ENCODE measurements at regions not wholly inside any gene's neighbourhood (a gene's known extent, or its start where the extent isn't known, plus 50 kb on each side); places are given as distances from the start of the nearest gene placed in this dataset.

DNA sequence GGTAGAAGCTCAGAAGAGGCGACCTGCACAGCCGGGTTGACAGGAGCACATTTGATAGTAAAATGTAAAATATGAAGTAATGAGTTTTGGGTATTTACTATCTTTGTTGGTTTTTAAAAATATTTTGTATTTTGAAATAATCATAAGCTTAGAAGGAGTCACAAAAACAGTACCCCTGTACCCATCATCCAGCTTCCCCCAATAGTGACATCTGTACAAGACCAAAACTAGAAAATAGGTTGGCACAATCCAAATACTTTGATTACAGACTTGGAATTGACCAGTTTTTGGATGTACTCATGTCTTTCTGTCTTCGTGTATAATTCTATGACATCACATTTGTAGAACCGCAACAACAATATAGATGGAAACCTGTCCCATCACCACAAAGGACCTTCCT is 413.1 kb upstream of the PODXL start:
- FAIRE-seq (no peak), DNase-seq (ENCODE audit: low spot score in 2 of 2) (no peak)

DNA sequence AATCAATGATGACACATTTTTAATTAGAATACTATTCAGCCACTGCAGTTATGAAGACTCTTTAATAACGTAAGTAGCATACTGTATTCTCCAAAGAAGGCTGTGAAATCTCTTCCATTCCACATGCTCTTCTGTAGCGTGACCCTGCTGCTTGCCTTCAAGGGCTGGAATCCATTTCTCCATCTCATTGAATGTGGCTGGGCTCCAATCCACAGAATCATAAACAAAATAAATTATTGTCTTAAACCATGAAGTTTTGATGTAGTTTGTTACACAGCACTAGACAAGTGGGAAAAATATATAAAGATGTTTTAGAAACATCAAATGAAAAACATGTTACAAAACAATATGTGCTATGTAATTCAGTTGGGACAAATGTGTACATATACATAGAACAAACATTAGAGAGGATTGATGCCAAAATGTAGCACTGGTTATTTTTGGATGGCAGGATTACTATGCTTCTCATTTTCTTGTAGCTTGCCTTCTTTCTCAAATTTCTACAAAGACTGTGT is 410.8 kb upstream of the PODXL start:
- FAIRE-seq (no peak), DNase-seq (ENCODE audit: low spot score in 2 of 2) (no peak)

DNA sequence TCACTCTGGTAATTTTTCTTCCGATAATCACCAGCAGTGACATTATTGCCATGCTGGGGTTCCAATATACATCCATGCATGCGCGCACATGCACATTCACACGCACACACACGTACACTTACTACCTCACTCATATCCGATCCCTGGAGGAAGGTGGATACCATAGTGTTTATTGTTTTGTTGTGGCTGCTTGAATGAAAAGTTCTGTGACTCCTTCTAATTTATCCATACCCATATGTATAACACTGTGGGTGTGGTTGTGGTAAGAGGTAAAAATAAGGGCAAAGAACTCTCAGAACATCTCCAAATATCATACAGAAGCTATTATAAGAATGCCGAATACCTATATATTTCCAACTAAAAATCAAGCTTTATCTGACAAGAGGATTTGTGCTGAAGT is 407.8 kb upstream of the PODXL start:
- DNase-seq (ENCODE audit: low spot score in 2 of 2) (no peak), FAIRE-seq (no peak)

DNA sequence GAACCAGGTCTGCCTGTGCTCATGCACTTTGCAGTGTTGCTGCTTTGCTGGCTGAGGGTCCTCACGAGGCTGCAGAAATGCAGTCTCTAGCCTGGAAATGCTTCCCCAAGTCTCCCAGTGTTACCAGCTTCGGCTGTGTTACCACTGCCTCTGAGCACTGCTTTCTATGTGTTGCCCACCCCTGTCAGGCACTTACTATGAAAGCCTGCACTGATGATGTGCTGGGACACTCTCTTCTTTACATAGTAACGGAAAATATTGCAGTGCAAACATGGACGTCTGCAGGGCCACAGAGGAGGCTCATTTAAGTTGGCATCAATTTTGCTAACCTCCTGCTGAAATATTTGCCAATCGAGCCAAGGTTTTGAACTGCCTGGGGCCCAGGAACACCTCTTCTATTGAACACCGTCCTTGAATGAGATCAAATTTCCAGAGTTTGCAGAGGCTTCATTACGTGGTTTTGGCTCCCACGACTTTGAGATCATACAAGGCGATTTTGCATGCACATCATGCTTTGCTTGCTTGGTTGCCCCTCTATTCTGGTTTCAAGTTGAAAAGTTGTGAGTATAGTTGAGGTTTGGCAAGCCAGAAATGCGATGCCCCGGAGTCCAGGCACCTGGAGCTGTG is 404.7 kb upstream of the PODXL start:
- no peak for FAIRE-seq
- no peak for DNase-seq (ENCODE audit: low spot score in 2 of 2)

DNA sequence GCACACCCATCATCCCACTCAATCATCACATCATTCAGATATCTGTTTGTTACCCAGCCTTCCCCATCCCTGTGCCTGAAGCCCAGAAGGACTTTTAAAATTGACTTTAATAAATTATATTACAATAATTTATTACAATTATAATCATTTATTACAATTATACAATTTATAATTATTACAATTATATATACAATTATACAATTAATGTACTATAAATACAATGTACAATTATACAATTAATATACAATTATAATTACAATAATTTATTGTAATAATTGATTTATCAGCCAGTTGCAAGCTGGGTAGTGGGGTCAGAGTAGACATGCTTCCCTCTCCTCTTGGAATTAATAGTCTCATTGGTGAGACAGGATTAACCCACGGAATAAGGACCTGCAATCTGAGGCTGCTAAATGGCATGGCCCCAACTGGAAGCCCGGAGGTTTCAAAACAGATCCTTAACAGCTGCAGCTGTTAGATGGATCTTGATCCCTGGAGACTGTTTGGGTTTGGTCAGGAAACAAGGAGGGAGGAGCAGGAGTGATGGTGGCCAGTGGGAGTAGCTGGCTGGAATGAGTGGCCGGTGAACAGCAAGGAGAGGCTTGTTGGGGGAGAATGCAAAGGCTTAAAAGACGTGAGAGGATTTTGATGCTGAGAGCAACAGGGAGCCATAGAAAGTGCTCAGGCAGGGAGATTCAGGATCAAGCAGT is 402.8 kb upstream of the PODXL start:
- FAIRE-seq: peak; percentile 85
- no peak for DNase-seq (ENCODE audit: low spot score in 2 of 2)

DNA sequence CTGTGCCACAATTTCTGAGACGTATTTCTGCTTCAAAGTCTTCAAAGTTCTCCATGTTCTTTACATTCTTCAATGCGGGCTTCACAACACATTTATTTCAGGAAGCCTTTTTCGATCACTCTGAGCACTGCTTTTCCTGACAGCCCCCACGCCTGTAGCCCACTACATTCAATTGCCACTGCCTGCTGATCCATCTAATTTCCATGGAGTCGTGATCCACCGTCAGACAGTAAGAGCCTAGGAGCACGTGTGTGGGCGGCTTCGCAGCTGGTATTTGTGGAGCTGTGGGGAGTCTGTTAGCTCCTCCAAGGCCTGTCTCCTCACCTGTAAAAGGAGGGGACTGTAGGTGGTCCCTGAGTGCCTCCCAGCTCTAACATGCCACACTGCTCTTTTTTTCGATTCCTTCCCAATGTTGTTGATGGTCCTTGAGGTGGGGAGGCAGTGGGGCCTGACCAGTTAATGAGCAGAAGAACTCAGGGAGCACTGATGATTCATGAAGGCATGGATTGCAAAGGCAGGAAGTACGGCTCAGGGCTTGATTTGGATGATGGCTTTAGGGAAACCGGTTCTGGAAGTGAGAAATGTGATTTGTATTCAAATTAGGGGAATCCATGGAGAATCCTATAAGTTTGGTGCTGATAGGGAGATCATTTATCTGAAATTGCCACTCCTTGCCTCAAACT is 401.1 kb upstream of the PODXL start:
- DNase-seq (ENCODE audit: low spot score in 2 of 2) (no peak), FAIRE-seq (no peak)

DNA sequence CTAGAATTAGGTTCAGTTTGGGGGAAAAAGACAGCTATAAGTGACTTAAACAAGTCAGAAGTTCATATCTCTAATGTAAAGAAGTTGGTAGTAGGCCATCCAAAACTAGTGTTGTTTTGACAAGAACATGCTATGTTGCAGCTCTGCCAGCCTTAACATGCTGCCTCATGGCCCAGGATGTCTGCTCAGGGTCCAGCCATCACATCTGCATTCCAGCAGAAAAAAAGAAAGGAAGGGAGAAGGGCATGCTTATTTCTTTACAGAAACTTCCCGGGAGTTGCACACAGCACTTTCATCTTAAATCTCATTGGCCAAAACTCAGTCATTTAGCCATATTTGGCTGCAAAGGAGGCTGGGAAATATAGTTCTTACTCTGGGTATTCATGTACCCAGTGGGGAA is 400.4 kb upstream of the PODXL start:
- no peak for FAIRE-seq
- DNase-seq (ENCODE audit: low spot score in 2 of 2): no peak

DNA sequence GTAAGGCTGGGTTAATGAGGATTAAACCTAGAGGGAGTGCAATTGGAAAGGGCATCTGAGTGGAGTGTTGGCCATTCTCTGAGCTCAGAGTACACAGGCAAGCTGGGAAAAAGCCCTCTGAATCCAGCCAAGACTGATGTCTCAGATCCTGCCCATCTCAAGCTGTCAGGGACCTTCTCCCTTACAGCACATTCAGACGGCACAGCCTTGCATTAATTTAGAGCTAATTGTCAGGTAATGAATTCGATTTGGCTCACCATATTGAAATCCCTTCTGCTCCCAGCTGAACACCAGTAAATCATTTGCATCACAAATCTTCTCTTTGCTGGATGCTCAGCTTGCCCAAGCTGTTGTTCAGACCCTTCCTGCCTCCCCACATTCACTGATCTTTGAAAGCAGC is 399.3 kb upstream of the PODXL start:
- no peak for DNase-seq (ENCODE audit: low spot score in 2 of 2)
- FAIRE-seq: no peak

DNA sequence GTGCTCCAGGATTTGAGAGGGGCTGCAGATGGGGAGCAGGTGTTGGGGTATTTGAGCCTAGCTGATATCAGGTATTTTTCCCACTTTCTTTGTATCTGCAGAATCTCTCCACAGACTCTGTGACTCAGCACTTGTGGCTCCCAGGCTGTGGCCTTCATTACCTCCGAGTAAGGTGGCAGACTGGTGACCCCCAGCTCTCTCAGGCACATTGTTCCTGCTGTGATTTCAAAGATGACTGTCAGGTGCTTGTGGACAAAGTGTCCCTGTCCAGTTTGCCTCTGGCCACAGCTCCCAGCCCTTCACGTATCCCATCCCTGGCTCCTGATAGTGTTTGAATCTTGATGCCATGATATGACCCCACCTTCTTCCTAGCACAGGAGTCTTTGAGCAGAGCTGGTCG is 396.8 kb upstream of the PODXL start:
- FAIRE-seq: no peak
- no peak for DNase-seq (ENCODE audit: low spot score in 2 of 2)

DNA sequence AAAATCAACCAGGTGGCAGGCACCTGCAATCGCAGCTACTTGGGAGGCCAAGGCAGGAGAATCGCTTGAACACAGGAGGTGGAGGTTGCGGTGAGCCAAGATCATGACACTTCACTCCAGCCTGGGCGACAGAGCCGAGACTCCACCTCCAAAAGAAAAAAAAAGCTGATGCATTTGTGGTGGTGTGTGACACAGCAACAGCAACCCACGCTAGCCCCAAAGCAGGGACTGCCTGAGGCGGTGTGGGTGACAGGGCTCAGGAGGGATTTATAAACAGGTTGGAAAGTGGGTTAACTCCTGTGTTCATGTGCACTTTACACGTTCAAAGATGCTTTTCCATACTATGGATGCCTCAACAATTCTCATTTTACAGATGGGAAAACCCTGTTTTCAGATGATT is 395.9 kb upstream of the PODXL start:
- DNase-seq (ENCODE audit: low spot score in 2 of 2) (no peak), FAIRE-seq (no peak)

DNA sequence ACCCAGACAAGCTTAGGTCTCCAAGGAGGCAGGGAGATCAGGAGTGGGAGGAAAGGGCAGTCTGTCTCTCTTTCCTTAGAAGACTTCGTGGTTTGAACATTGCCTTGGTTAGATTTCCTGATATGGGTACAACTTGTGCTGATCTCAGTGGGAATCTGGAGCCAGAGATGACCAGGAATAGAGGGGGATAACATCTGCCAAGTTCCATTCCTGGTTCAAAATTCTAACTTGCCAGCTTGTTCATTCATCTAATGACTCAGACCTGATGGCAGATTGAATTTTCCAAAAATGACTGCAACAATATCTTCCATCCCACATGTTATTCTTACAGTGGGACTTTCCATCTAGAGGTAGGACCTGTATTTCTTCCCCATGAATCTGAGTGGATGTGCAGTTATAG is 394.3 kb upstream of the PODXL start:
- FAIRE-seq (no peak), DNase-seq (ENCODE audit: low spot score in 2 of 2) (no peak)

DNA sequence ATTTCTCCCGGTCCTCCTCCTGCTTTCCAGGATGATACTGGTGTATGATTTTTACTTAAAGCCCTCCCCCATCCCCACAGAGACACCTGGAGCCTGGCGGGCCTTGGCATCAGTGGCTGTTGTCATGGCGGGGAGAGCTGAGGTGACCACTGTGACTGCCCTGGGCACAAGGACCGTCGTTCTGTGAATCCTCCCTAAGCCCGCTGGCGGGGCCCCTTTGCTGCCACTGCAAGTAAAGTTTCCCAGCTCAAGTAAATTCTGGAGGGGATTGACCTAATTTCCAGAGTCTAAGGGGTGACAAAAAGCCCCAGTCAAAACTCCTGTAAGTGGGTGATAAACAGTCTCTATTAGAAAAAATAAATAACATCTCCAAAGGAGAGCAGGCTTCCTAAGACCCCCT is 393.2 kb upstream of the PODXL start:
- FAIRE-seq: no peak
- no peak for DNase-seq (ENCODE audit: low spot score in 2 of 2)

DNA sequence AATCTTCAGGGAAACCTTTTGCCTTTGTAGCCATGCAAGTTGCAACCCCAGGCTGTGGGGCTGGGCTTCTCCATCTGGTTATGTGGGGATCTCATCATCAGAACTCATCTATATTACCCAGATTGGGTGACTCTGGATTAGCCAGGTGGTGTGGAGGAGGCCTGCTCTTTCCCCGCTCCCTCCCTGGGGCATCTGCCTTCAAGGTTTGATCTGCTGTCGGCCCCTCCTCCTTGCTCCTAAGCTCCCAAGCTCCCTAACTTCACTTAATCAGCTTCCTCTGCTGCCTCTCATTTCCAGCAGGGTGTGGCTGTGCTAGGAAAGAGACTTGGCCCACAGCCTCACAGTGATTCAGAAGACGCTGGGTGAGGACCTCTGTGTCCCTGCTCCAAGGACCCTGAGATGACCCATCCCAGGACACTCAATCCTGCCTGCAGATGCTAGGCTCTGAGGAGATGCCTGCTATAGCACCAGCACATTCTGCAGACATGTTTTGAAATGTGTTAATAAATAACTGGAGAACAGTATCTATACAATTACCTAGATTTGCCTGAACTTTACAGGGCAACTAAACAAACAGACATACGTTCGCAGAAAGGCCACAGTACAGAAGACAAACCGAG is 392.1 kb upstream of the PODXL start:
- DNase-seq (ENCODE audit: low spot score in 2 of 2) (no peak), FAIRE-seq (no peak)

DNA sequence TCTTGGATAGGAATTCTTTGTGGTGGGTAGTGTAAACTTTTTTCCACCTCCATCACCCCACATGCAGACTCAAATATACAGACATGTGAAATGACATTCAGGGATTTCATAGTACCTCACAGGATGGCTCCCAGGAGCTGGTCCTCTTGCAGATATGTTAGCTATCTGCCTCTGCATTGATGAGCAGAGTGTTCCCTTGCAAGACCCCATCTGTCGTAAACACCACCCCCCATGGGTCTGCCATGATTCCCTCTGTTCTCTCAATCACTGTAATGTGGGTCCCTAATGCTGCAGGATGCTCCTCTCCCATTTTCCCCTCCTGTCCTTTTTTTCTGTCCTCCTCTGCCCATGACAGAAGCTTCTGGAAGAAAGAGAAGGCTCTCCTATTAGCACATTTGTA is 391.2 kb upstream of the PODXL start:
- no peak for FAIRE-seq

DNA sequence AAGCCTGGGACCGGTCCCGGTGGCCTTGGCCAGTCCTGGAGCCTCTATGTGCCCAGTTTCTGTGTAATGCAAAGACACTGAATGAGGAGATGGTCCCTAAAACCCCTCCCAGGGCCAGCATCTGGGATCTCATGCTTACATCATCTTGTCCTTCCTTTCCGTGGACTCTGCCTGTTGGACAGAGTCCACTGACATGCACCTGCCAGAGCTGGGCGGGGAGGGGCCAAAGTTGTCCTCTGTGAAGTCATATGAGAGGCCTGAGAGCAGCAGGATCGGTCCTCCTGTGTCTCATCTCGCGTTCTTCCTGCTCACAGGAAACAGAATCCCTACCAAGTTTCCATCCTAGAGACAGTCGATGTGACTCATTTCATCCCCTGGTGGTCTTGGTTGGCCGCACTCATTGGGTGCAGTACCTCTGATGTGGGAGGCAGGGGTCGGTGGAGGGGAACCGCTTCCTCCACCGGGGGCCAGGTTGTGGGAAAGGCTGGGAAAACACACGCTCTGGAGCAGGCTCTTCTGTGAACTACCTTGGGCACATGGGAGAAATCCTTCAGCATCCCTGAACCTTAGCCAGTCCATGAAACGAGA is 389.6 kb upstream of the PODXL start:
- no peak for DNase-seq (ENCODE audit: low spot score in 2 of 2)
- FAIRE-seq: no peak

More for the DNA sequence above, 391.2 kb upstream of the PODXL start:
- no peak for DNase-seq (ENCODE audit: low spot score in 2 of 2)

DNA sequence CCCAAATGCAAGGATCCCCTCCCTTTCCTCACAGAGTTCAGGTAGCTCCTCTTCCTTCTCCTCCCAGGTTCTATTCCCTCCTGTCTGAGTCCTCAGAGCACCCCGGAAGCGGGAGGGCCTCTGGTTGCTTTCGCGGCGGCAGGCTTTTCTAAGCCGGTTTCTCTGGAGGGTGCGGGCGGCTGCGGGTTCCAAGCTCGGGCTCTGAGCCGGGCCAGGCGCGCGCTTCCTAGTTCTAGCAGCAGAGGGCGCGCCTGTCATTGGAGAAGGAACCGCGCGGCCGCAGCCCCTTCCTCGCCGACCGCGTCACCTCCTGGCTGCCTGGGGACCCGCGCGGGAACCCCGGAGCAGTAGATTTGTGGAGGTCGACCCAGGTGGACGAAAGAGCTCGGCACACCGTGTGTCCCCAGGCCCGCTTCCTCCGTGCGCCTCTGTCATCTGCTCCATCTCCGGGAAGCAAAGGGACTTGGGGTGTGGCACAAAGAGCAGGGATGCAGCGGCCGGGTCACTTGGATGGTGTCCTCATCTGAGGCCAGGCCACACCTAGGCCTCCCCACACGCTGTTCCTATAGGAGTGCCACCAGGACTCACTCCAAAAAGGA is 389.0 kb upstream of the PODXL start:
- DNase-seq (ENCODE audit: low spot score in 2 of 2) (peak in 1 of 2 donors; percentile 65), FAIRE-seq (no peak)

DNA sequence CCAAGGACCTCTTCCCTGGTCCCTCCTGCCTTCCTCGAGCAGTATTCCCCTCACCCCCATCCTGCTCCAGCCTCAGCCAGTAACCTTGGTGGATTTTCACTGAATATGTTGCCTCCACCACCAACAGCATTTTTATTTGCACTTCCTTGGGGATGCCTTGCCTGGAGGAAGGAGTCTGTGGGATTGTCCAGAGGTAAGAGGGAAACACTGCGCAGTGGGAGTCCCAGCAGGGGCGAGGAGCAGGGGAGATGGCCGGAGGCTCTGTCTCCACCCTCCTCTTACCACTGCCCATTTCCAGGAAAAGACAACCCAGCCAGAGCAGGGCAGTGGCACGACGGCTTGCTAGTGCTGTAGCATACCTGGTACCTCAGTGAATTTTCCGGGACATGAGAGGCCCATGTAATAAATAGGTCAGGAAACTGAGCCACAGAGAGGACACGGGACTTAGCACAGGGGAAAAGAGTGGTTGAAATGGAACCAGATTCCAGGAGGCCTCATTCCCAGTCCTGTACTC is 388.2 kb upstream of the PODXL start:
- DNase-seq (ENCODE audit: low spot score in 2 of 2): no peak
- FAIRE-seq: no peak

DNA sequence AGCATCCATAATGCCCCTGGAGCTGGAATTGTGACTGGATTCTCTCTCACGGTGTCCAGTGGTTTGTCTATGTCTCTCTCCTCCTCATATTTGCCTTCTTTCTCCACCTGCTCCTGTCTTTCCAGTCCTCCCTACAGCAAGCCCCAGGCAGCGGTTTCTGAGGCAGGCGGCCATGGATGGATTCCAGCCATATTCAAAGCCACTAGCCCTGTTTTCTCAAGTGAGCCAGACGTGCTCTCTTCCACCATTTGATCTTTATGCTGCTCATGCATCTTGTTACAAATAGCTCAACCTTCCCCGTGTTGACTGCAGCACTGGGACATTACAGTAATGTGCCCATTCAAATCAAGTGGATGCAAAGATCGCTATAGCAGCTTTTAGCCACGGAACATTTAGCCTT is 387.2 kb upstream of the PODXL start:
- DNase-seq (ENCODE audit: low spot score in 2 of 2): no peak
- FAIRE-seq: no peak

DNA sequence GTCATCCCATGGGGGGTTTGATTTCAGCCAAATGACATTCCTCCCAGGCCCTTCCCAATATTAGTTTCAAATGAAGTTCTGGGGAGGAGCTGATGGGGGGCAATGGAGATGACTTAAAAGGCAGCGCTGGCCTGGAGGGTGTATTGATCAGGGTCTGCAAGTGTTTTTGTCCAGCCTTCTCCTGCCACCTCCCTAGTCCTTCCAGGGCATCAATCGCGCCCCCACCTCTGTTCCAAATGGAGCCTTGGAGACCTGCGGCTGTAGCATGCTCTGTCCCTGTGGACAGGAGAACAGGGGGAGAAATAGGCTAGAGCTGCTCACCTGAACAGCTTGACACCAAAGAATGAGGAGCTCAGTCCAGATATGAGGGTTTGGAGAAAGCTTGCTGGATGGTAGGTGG is 386.8 kb upstream of the PODXL start:
- no peak for DNase-seq (ENCODE audit: low spot score in 2 of 2)
- FAIRE-seq: no peak

Data from frontal cortex (tissue), 3 donors.